Liver (tissue), 8 donors: ENCODE measurements at regions not wholly inside any gene's neighbourhood (a gene's known extent, or its start where the extent isn't known, plus 50 kb on each side); places are given as distances from the start of the nearest gene placed in this dataset.

Source experiments
- DNase-seq: peaks from one replicate; pipeline ENCODE4 v3.0.0-alpha.2; 2017; ENCODE audit warnings: low spot score
- H3K27ac ChIP-seq, 2 donors: one replicate each; pipeline ENCODE4 v1.7.0; 2013; ENCODE audit warnings: inconsistent platforms in 2 of 2, low read length in 2 of 2, control low read depth in 1 of 2, low read depth in 1 of 2, mild to moderate bottlenecking in 1 of 2
- H3K27me3 ChIP-seq, 4 donors: one replicate each; pipeline versions ENCODE4 v1.6.1 to v1.7.0; 2013; ENCODE audit warnings: low read length in 3 of 4, inconsistent platforms in 1 of 4, mild to moderate bottlenecking in 1 of 4, moderate library complexity in 1 of 4; ENCODE audit not compliant: control insufficient read depth in 4 of 4, insufficient read depth in 4 of 4
- H3K36me3 ChIP-seq, 4 donors: one replicate each; pipeline versions ENCODE4 v1.6.1 to v1.7.0; 2013; ENCODE audit warnings: low read length in 3 of 4, mild to moderate bottlenecking in 3 of 4, low read depth in 1 of 4, moderate library complexity in 1 of 4; ENCODE audit not compliant: control insufficient read depth in 4 of 4, insufficient read depth in 3 of 4
- H3K4me1 ChIP-seq, 4 donors: one replicate each; pipeline versions ENCODE4 v1.6.1 to v1.7.0; 2013; ENCODE audit warnings: low read length in 3 of 4, mild to moderate bottlenecking in 3 of 4, moderate library complexity in 1 of 4; ENCODE audit not compliant: control insufficient read depth in 4 of 4, insufficient read depth in 4 of 4
- H3K4me3 ChIP-seq, 3 donors: one replicate each; pipeline versions ENCODE4 v1.6.1 to v1.7.0; 2013; ENCODE audit warnings: low read length in 3 of 3, control low read depth in 1 of 3, low read depth in 1 of 3, mild to moderate bottlenecking in 1 of 3
- H3K9ac ChIP-seq, 2 donors: one replicate each; pipeline ENCODE4 v1.7.0; 2013; ENCODE audit warnings: low read length in 2 of 2, mild to moderate bottlenecking in 2 of 2, moderate library complexity in 2 of 2, control low read depth in 1 of 2, low read depth in 1 of 2
- H3K9me3 ChIP-seq, 4 donors: one replicate each; pipeline versions ENCODE4 v1.6.1 to v1.7.0; 2013; ENCODE audit warnings: low read length in 3 of 4; ENCODE audit not compliant: control insufficient read depth in 4 of 4
- ATF3 ChIP-seq: IDR thresholded peaks from 2 replicates; pipeline ENCODE4 v1.6.1; 2016; ENCODE audit warnings: antibody characterized with exemption
- CTCF ChIP-seq: fragments of 150-350 bp; IDR thresholded peaks from 2 replicates; pipeline ENCODE4 v1.5.1; 2017; ENCODE audit warnings: improper control_type of control experiment, low read depth, low read length; ENCODE audit not compliant: missing input control
- EGR1 ChIP-seq, 2 donors: IDR thresholded peaks; 2 replicates each; pipeline ENCODE4 v1.6.1; 2016 to 2018; ENCODE audit warnings: antibody characterized with exemption in 2 of 2, low read depth in 2 of 2
- FOXA1 ChIP-seq: IDR thresholded peaks from 2 replicates; pipeline ENCODE4 v1.6.1; 2016; ENCODE audit warnings: antibody characterized with exemption
- FOXA2 ChIP-seq: IDR thresholded peaks from 2 replicates; pipeline ENCODE4 v1.6.1; 2016; ENCODE audit warnings: antibody characterized with exemption
- GABPA ChIP-seq, 2 donors: IDR thresholded peaks in 1 of 2; conservative IDR thresholded peaks in 1 of 2; 2 replicates each; pipeline ENCODE4 v1.6.1; 2016; ENCODE audit warnings: antibody characterized with exemption in 2 of 2, mild to moderate bottlenecking in 1 of 2, moderate library complexity in 1 of 2
- JUND ChIP-seq, 2 donors: IDR thresholded peaks; 2 replicates each; pipeline ENCODE4 v1.6.1; 2016; ENCODE audit warnings: antibody characterized with exemption in 2 of 2
- MAX ChIP-seq: IDR thresholded peaks from 2 replicates; pipeline ENCODE4 v1.6.1; 2016; ENCODE audit warnings: antibody characterized with exemption
- RAD21 ChIP-seq, 2 donors: IDR thresholded peaks; 2 replicates each; pipeline ENCODE4 v1.6.1; 2016; ENCODE audit warnings: antibody characterized with exemption in 2 of 2, mild to moderate bottlenecking in 2 of 2
- RXRA ChIP-seq, 2 donors: IDR thresholded peaks; 2 replicates each; pipeline ENCODE4 v1.6.1; 2017 to 2018; ENCODE audit warnings: antibody characterized with exemption in 2 of 2, mild to moderate bottlenecking in 1 of 2
- TAF1 ChIP-seq: conservative IDR thresholded peaks from 2 replicates; pipeline ENCODE4 v1.6.1; 2016; ENCODE audit warnings: antibody characterized with exemption, mild to moderate bottlenecking
- ZBTB33 ChIP-seq: IDR thresholded peaks from 2 replicates; pipeline ENCODE4 v1.6.1; 2016; ENCODE audit warnings: antibody characterized with exemption
- WGBS: extraction: QIAGEN DNeasy Blood & Tissue Kit; methylation state at CpG from one replicate; pipeline ENCODE4 v1.1.7; 2013; 5-methylcytosine and 5-hydroxymethylcytosine counted together
- donor health status: healthy.
- donor health status: healthy.
- donor health status: healthy.
- donor health status: healthy.
- donor health status: healthy.

- Histone ChIP-seq H3K27ac (no peak overlapping the region), H3K9ac (no peak overlapping the region), H3K4me1 (no peaks in the 10 kb centered on the region), H3K36me3 (no peaks in the 10 kb centered on the region), H3K27me3 (no peaks in the 10 kb centered on the region), H3K9me3 (no peaks in the 10 kb centered on the region), H3K4me3 (no peak overlapping the region)
- TF ChIP-seq MAX (no peak), ATF3 (no peak)
- WGBS = 82% methylated on average over 6 of the region's 6 CpGs
- no peak for DNase-seq
These were observed 98.3 kb upstream of the PHACTR1 start for GRCh38 chr6:12618296-12618695.

- no peaks in the 10 kb centered on the region for H3K9me3 ChIP-seq
- H3K36me3 ChIP-seq = no peaks in the 10 kb centered on the region
- no peaks in the 10 kb centered on the region for H3K27me3 ChIP-seq
- 64% methylated on average over 5 of the region's 5 CpGs for WGBS
- TF ChIP-seq EGR1 (IDR thresholded peaks at IDR 0.05; ENCODE audit: low read depth in 2 of 2) (no peak), ZBTB33 (no peak), TAF1 (no peak), CTCF (no peak), RAD21 (IDR thresholded peaks at IDR 0.05) (no peak), RXRA (IDR thresholded peaks at IDR 0.05) (no peak), FOXA1 (no peak), JUND (IDR thresholded peaks at IDR 0.05) (no peak), MAX (no peak), GABPA (IDR thresholded peaks at IDR 0.05 in 1 of 2, conservative IDR thresholded peaks at IDR 0.05 in 1 of 2) (no peak), ATF3 (no peak)
- no peak overlapping the region for H3K27ac ChIP-seq
- no peak overlapping the region for H3K4me3 ChIP-seq
- DNase-seq = no peak
- no peak overlapping the region for H3K9ac ChIP-seq
- no peaks in the 10 kb centered on the region for H3K4me1 ChIP-seq
These were observed 94.8 kb upstream of the PHACTR1 start for GRCh38 chr6:12621754-12622153.

- H3K27me3 ChIP-seq = no peaks in the 10 kb centered on the region
- H3K9ac ChIP-seq = no peak overlapping the region
- H3K36me3 ChIP-seq = no peaks in the 10 kb centered on the region
- TF ChIP-seq JUND (IDR thresholded peaks at IDR 0.05) = no peak
- TF ChIP-seq RXRA (IDR thresholded peaks at IDR 0.05) = no peak
- TF ChIP-seq EGR1 (IDR thresholded peaks at IDR 0.05; ENCODE audit: low read depth in 2 of 2) = no peak
- no peak for TF ChIP-seq FOXA2
- no peak for TF ChIP-seq TAF1
- TF ChIP-seq RAD21 (IDR thresholded peaks at IDR 0.05) = no peak
- no peak for DNase-seq
- no peak overlapping the region for H3K27ac ChIP-seq
- no peaks in the 10 kb centered on the region for H3K4me1 ChIP-seq
- H3K4me3 ChIP-seq = no peak overlapping the region
- no peaks in the 10 kb centered on the region for H3K9me3 ChIP-seq
These were observed 94.0 kb upstream of the PHACTR1 start for GRCh38 chr6:12622566-12622965.
